ENCODE measurements at regions not wholly inside any gene's neighbourhood (a gene's known extent, or its start where the extent isn't known, plus 50 kb on each side); places are given as distances from the start of the nearest gene placed in this dataset.

DNA sequence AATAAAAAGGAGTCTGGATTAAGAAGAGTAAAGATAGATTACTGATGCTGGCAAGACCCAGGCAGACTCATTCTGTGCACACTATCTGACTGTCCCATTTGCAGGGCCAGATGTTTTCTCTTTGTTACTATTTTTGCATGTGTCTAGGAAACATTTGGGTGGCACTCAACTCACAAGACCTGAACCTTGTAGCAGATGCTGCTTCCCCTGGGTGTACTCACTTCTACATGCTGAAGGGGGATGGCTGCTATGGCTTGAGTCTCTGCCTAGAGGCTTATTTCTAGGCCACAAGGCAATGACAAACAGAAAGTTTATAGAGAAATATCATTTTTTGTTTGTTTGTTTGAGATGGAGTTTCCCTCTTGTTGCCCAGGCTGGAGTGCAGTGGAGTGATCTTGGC lies 351.4 kb downstream of the FOXA2 start:
- Histone ChIP-seq H3K27ac (no peak overlapping the region), H3K4me3 (ENCODE audit: low read depth, low read length) (no peak overlapping the region)

GRCh38 chr20:22232473-22232872 lies 351.9 kb downstream of the FOXA2 start:
- Histone ChIP-seq H2AFZ (no peak overlapping the region), H3K4me3 (ENCODE audit: low read depth, low read length) (no peak overlapping the region), H3K79me2 (no peaks in the 10 kb centered on the region), H3K9me3 (ENCODE audit: control insufficient read depth, low read length) (no peaks in the 10 kb centered on the region), H3K27me3 (ENCODE audit: control insufficient read depth, insufficient read depth, low read length) (no peaks in the 10 kb centered on the region), H3K27ac (no peak overlapping the region), H3K4me2 (ENCODE audit: low read length) (no peak overlapping the region), H3K9ac (no peak overlapping the region), H3K4me1 (no peaks in the 10 kb centered on the region), H3K36me3 (ENCODE audit: control insufficient read depth, insufficient read depth, low read length) (no peaks in the 10 kb centered on the region)
- TF ChIP-seq, protein P1, sequence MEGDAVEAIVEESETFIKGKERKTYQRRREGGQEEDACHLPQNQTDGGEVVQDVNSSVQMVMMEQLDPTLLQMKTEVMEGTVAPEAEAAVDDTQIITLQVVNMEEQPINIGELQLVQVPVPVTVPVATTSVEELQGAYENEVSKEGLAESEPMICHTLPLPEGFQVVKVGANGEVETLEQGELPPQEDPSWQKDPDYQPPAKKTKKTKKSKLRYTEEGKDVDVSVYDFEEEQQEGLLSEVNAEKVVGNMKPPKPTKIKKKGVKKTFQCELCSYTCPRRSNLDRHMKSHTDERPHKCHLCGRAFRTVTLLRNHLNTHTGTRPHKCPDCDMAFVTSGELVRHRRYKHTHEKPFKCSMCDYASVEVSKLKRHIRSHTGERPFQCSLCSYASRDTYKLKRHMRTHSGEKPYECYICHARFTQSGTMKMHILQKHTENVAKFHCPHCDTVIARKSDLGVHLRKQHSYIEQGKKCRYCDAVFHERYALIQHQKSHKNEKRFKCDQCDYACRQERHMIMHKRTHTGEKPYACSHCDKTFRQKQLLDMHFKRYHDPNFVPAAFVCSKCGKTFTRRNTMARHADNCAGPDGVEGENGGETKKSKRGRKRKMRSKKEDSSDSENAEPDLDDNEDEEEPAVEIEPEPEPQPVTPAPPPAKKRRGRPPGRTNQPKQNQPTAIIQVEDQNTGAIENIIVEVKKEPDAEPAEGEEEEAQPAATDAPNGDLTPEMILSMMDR (IDR thresholded peaks at IDR 0.05) = no peak

More for the DNA sequence above, 351.4 kb downstream of the FOXA2 start:
- TF ChIP-seq, protein P1 (IDR thresholded peaks at IDR 0.05) = no peak
- Histone ChIP-seq H3K9me3 (ENCODE audit: control insufficient read depth, low read length) (no peaks in the 10 kb centered on the region), H3K9ac (no peak overlapping the region), H3K4me2 (ENCODE audit: low read length) (no peak overlapping the region), H3K4me1 (no peaks in the 10 kb centered on the region), H3K27me3 (ENCODE audit: control insufficient read depth, insufficient read depth, low read length) (no peaks in the 10 kb centered on the region), H3K36me3 (ENCODE audit: control insufficient read depth, insufficient read depth, low read length) (no peaks in the 10 kb centered on the region), H2AFZ (no peak overlapping the region), H3K79me2 (no peaks in the 10 kb centered on the region)

DNA sequence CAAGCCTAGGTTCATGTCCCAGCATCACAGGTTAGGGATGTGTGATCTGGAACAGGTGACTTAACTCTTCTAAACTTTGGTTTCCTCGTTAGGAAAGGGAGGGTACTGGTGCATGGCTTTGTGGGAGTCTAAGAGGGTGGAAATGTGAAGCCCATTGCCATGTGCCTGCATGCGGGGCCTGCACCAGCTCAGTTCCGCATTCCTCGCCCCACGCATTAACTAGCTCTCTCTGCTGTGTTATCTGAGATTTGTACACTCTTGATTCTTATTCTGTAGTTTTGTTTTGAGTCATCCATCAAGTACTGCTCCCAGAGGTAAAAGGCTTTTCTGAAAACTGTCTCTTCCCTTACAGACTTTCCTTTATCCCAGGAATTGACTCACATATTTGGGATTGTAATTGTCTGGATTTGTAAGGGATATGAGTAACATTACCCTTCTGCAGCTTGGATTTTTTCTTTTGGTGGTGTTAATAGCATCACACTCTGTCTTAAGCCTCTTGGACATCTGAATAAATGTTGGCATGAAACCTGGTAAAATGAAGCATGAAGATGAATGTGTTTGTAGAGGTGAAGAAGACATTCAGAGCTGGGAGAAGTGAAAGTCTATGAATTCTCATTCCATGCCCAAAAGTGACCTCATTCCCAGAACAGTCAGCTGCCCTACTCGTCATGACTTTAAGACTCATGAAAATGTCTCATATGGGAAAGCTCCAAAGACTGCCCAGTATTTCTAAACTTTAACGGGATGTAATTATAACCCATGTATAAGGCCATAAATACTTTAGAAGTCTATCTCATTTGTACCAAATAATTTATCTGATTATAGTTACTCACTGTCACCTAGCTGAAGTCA lies 357.3 kb downstream of the FOXA2 start:
- H3K4me1 ChIP-seq = no peaks in the 10 kb centered on the region
- H2AFZ ChIP-seq = no peak overlapping the region
- TF ChIP-seq, protein P1 (IDR thresholded peaks at IDR 0.05) = no peak
- H3K9me3 ChIP-seq (ENCODE audit: control insufficient read depth, low read length) = no peaks in the 10 kb centered on the region
- H3K27ac ChIP-seq = no peak overlapping the region
- H3K9ac ChIP-seq = no peak overlapping the region
- H3K4me2 ChIP-seq (ENCODE audit: low read length) = no peak overlapping the region
- H3K4me3 ChIP-seq (ENCODE audit: low read depth, low read length) = no peak overlapping the region
- H3K36me3 ChIP-seq (ENCODE audit: control insufficient read depth, insufficient read depth, low read length) = no peaks in the 10 kb centered on the region
- no peaks in the 10 kb centered on the region for H3K27me3 ChIP-seq (ENCODE audit: control insufficient read depth, insufficient read depth, low read length)
- H3K79me2 ChIP-seq = no peaks in the 10 kb centered on the region

GRCh38 chr20:22223236-22223635 lies 361.1 kb downstream of the FOXA2 start:
- TF ChIP-seq, protein P1 (IDR thresholded peaks at IDR 0.05) = no peak

More at GRCh38 chr20:22223236-22223635, 361.1 kb downstream of the FOXA2 start:
- no peak overlapping the region for H3K4me3 ChIP-seq (ENCODE audit: low read depth, low read length)
- no peak overlapping the region for H3K27ac ChIP-seq
- no peaks in the 10 kb centered on the region for H3K9me3 ChIP-seq (ENCODE audit: control insufficient read depth, low read length)
- H3K9ac ChIP-seq = no peak overlapping the region
- H2AFZ ChIP-seq = no peak overlapping the region
- H3K4me1 ChIP-seq = no peaks in the 10 kb centered on the region
- H3K4me2 ChIP-seq (ENCODE audit: low read length) = no peak overlapping the region
- no peaks in the 10 kb centered on the region for H3K79me2 ChIP-seq
- no peaks in the 10 kb centered on the region for H3K36me3 ChIP-seq (ENCODE audit: control insufficient read depth, insufficient read depth, low read length)
- H3K27me3 ChIP-seq (ENCODE audit: control insufficient read depth, insufficient read depth, low read length) = no peaks in the 10 kb centered on the region

Measured in parathyroid adenoma (tissue), 2 donors.